Posterior cingulate gyrus (tissue), 11 donors: ENCODE measurements at regions not wholly inside any gene's neighbourhood (a gene's known extent, or its start where the extent isn't known, plus 50 kb on each side); places are given as distances from the start of the nearest gene placed in this dataset.

Source experiments
- DNase-seq, 10 donors: peaks; one replicate each; pipeline versions ENCODE4 v3.0.0 to v3.0.0-alpha.2; 2020 to 2021; ENCODE audit warnings: mixed read lengths in 3 of 10
- intact Hi-C: fragments of 100-400 bp; cut with DNase I; formaldehyde crosslinking; loops from one replicate; pipeline ENCODE4 v1.15.1; 2023

DNA sequence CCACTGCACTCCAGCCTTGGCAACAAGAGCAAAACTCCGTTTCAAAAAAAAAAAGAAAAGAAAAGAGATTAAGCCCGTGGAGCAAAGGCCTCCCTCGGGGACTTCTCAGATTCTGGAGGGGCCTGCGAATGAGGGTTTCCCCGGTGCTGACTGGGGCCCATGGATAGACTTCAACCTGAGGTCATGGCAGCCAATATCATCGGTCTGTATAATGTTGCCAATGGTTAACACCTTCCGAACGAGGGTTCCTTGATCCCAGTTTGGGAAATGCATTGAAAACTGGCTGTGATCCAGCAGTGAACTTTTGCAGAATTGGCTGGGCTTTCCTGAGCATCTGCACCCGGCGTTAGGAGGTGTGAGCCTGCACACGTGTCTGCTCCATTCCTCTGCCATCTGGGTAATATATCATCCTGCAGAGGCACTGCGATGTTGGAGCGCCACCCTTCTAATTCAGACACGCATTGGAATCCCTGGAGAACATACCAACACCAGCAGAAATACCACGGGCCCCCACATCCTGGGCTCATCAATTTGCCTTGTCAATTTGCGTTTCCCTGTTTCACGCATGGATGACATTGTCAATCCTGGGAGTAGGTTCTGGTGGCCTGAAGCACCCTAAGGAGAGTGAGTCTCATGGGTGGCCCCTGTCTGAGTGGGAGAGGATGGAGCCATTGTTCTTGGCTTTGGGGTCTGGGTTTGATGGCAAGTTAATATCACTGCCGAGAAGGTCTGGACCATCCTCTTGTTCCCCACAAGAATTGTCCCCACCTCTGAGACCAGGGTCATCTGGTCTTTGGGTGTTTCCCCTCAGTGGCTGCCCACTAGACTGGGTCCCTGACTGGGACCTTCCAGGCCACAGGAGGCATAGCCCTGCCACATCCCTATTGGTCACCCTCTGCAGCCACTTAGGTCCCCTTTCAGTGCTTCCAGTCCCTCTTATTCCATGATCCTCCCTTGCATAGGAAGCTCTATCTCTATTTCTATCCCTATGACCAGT is 441.0 kb downstream of the PTPRU start:
- peak in 1 of 10 donors; percentile 49 for DNase-seq
- intact Hi-C loops, result no loop called here

DNA sequence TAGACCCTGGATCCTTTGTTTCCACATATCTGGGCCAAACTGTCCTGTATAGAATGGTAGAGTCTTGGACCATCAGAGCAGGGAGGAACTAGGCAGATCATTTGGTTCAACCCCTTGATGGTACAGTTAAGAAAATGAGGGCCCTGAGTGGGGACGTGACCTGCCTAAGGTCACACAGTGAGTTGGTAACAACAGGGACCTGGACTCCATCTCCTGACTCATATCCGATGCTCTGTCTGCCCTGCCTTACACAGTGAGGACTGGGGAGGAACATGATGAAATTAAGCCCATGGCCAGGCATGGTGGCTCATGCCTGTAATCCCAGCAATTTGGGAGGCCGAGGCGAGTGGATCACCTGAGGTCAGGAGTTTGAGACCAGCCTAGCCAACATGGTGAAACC is 440.2 kb downstream of the PTPRU start:
- no peak for DNase-seq
- intact Hi-C loops, result no loop called here

DNA sequence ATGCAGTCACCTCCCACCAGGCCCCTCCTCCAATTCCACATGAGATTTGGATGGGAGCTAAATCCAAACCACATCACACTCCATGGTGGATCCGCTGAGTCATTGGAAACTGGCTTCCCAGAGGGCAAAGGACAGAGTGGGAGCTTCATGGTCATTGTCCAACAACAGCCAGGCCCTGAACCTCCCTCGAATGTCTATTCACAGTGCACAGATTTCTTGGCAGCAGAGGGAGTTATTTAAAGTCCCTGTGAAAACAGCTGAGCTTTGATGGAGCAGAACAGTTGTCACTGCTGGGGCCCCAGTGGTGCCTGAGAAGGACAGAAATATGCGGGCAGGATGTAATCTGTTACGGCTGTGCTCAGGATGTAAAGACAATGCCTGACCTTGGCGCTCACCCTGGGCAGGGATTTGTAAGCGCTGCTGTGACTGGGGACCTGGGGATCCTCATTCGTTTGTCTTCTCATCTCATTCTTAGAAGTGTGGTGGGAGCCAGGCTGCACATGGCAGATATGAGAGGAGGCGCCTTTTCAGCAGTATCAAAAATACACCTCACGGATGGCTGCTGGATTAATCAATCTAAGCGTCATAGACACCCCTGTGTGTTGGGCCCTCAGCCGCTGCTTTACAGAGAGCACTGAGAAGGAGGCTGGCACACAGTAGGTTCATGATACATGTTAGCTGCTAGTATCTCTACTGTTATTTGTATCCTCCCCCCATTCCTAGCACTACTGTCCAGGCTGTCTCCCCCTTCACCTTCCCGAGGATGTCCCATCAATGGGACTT is 439.4 kb downstream of the PTPRU start:
- intact Hi-C loops, result no loop called here
- peak in 2 of 10 donors; percentile 54 to 56 for DNase-seq

DNA sequence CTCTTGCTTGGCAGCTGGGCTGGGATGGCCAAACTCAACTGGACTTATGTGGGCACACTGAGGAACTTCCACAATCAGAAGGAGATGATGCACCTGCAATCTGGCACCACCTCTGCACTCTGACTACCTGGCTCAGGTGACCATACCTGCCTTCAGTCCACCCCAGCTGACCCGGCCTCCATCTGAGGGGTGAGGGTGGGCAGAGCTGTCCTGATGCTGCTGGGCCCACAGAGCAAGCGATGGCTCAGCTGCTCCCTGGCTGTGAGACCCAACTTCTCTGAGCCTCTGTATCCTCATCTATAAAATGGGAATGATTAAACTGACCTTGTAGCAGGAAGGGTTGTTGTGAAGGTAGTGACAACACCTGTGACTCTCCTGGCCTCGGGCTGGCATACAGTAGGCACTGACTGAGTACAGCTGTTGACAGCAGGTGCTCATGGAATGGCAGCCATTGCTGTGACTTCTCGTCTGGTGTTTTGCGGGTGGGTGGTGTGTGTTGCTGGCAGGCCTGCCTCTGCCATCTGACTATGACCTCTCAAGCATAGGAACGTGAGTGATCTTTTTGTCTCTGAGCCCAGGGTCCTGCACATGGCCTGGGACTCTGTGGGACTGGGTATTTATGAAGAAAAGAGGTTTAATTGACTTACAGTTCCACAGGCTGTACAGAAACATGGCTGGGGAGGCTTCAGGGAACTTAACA is 438.5 kb downstream of the PTPRU start:
- intact Hi-C loops, result no loop called here
- DNase-seq, result peak in 1 of 10 donors; percentile 61

DNA sequence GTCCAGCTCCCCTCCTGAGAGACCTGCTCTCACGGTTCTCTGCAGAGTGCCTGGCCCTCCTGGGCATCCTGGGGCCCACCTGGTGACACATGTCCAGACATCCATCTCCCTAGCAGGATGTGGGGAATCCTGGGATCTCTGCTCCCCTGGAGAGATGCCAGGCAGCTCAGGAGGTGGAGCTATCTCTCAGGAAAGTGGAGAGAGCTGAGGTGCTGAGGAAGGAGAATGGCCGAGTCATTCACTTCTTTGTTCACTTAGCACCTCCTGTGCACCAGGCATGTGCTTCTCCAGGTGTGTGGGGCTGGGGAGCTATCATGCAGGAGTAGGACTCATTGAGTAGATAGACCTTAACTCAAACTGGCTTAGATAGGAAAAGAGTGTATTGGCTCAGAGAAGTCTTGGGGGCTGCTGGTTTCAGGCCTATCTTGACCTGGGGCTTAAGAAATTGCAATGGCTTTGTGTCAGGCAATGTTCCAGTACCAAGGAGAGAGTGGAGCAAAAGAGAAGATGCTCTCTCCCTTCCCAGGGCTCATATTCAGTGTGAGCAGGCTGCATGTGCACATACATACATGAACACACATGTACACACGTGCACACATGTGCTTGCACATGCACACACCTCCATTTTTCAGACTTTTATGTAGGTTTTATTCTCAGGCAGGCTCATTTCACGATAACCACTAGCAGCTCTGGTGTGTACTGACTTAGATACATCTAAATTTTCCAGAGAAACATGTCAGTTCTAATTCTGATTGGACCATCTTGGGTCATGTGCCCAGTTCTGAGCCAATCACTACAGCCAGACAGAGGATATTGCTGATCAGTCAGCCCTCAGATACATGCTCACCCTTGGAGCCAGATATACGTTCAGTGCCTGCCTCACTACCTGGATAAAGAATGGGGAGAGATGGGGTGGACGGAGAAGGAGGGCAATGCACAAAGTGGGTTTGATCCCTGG is 437.6 kb downstream of the PTPRU start:
- peak in 1 of 10 donors; percentile 42 for DNase-seq
- intact Hi-C loops, result no loop called here

DNA sequence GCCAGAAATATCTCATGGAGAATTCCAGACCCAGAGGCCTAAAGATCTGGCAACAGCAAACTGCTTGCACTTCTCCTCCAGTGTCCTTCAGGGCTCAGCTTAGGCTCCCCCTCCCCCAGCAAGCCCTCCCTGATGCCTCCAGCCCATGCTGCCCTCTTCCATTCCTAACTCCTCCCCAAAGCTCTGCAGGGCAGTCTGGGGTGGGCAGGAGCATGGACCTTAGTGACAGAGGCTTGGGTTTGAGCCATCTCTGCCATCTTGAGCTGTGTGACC is 436.8 kb downstream of the PTPRU start:
- intact Hi-C loops, result no loop called here
- DNase-seq, result peak in 1 of 10 donors; percentile 43

DNA sequence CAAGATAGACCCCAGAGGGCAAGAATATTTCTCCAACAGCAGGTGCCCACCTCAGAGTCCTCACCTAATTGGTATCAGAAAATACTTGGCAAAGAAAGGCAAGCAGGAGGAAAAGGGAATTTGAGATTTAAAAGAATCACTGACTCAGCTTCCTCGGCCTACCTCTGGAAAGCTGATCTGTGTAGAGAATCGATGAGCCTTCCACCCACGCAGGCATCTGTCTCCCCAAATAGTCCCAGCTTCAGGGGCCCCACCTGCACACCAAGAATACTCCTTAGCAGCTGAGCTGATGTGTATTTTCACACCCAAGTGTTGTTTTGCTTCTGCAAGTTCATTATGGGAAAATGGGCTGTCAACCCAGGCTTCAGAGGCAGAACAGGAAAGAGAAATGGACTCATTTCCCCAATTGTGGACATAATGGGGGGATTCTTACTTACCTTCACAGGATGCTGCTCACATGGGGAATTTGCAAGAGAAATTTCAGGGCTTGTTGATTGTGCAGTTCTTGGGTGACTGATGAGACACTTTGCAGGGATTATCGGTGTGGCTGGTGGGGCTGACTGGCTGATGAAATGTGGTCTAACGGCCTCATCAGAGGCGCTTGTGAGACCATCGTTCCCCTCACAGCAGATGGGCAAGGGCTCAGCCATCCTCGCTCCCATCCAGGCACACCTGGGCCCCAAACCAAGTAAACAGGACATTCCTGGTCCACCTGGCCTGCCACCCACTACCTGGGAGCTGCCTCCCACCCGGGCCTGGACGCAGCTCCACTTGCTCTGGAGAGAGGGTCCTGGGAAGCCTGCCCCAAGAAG is 436.3 kb downstream of the PTPRU start:
- intact Hi-C loops, result no loop called here
- DNase-seq, result peak in 1 of 10 donors; percentile 37

DNA sequence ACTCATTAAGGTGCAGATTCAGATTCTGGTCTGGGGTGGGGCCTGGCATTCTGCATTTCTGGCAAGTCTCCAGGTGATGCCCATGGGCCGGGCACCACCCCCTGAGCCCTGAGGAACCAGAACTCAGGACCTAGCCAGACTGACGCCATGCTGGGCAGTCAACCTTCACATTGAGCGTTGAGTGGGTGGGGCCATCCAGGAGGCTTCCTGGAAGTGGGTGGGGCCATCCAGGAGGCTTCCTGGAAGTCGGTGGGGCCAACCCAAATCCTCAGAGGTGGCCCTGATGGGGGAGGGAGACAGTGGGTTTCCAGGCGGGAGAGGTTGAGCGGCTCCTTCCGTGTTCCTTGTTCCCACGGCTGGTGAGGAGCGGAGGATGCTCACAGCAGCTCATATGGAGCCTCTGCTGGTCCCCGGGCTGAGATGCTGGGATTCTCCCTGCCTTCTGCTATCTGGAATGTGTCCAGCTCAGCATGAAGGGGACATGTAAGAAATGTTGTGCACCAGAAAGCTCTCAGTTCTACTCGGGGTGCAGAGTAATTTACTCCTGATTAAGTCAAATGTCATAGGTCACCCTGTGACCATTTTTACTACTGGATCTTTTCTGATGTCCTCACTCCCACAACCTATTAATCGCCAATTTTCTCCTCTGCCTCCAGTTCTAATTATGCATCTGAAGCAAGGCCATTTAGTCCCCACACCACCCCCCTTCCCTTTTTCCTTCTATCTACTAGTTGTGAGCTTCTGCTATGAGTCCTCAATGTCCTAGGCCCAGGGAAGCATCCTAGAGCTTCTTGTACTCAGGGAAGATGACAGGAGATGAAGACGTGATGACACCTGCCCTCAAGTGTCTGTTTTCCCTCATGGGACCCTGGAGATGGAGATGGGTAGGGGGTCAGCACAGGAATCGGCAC is 435.4 kb downstream of the PTPRU start:
- peak in 1 of 10 donors; percentile 43 for DNase-seq
- intact Hi-C loops, result no loop called here

DNA sequence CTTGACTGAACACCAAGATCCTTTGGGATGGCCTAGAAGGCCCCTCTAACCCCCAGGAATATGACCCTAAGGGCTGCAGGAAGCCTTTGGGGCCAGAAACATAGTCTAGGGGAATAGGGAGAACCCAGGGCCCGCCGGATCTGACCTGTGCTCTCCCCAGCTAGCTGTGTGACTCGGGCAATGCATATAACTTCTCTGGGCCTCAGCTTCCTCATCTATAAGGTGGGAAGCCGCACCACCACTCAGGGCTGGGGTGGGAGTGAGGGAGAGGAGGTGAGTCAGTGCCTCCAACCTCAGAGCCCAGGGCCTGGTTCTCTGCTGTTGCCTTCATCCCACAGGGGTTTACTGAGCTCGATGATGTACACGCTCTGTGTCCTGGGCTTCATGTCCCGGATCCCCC is 434.4 kb downstream of the PTPRU start:
- intact Hi-C loops, result no loop called here
- DNase-seq, result peak in 1 of 10 donors; percentile 34

DNA sequence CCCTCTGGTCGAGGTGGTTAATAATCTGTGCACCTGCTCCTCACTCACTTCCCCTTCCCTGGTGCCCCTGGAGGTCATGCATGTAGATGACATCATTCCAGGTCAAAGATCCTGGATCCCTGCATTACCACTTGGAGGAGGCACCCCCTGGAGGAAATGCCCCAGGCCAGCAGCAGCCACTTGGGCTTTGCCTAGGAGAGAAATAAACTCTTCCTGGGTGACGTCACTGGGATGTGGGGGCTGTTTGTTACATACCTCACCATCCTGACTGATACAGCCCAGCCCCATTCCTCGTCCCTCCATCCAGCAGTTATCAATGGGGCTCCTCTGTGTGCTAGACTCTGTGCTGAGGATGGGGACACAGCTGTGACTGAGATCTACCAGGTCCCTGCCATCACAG is 433.6 kb downstream of the PTPRU start:
- intact Hi-C loops, result no loop called here
- peak in 1 of 10 donors; percentile 45 for DNase-seq

DNA sequence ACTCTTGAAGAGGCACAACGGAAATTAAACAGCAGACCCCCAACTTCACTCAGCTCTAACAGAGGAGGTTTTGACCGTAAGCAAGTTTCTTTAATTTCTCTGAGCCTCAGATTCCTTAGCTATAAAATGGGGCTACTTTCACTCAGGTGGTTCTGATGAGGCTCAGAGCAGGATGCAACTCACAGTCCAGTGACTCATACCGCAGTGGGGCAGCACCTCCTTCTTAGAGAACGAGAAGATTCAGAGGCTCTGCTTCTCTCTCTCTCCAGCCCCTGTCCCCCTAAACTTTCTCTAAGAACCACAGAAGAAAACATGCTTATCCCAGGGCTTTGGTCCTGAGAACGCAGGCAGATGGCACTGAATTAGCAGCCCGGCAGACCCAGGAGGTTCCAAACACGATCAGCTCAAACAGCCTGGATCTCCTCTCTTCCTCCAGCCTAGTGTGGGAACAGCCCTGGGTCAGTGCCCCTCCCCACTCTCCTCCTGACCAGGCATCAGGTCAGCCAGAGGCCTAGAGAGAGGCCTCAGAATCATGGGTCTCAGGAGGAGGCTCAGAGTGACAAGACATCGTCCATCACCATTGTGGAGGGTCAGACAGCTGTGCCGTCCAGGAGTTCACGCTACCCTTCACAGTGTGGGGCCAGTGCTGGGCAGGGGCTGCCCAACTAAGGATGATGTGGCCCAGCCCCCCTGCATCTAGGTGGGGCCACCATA is 433.0 kb downstream of the PTPRU start:
- intact Hi-C loops, result no loop called here
- DNase-seq, result no peak

DNA sequence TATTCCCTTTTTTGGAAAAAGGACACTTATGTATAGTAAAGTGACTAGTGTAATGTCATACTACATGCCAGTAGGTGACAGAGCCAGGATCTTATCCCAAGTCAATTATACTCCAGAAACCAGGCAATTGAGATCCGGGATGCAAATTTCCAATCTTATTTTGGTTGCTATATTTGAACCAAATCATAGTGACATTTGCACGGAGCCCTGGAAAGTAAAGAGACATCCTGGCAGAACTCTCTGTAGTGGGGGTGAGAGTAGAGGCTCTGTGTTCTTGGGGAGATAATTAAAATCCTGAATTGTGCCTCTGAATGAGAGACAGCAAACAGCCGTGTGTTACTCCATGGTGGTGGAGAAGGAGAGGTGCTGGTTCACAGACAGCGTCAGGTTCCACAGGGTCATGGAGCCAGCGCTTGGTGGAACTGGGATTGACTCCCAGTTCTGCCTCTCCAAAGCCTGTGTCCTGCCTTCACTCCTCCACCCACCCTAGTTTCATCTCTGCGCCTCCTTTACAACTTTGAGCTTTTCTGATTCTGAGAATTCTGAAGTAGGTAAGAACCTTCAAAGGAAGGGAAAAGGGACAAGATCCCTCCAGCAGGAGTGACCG is 432.3 kb downstream of the PTPRU start:
- no peak for DNase-seq
- intact Hi-C loops, result no loop called here

DNA sequence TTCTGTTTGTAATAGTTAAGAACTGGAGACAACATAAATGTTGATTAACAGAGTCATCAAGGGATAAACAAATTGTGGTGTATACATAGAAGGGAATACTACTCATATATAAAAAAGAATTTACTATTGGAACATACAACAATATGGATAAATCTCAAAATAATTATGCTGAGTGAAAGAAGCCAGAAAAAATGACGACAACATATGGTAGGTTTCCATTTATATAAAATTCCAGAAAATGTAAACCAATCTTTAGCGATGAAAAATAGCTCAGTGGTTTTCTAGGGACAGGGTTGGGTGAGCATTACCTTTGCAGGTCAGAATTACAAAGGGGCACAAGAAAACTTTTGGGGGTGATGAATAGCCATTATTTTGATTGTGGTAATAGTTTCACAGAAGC is 431.6 kb downstream of the PTPRU start:
- intact Hi-C loops, result no loop called here
- DNase-seq, result no peak

DNA sequence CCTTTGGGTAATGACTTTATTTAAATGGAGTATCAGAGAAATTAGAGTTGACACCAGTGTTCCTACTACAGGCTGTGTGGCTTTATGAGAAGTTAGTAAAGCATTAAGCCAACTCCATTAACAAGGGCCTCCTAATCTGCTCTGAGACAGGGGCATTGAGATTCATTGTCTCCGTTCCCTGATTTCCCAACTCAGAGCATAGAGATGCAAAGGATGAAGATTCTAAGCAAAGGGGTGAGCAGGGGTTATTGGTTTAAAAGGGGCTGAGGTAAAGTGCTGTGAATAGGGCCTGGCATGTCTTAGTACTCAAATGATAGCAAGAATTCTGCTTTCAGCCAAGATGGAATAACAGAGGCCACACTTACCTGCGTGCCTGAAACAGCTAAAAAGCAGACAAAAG is 428.4 kb downstream of the PTPRU start:
- no peak for DNase-seq
- intact Hi-C loops, result no loop called here

DNA sequence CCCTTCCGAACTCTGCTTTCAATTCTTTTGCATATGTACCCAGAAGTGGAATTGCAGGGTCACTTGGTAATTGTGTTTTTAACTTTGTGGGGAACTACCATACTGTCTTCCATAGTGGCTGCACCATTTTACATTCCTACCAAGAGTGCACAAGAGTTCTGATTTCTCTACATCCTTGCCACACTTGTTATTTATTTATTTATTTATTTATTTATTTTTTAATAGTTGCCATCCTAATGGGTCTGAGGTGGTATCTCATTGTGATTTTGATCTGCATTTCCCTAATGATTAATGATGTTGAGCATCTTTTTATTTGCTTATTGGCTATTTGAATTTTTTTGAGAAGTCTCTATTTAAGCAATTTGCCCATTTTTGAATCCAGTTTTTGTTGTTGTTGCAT is 422.4 kb downstream of the PTPRU start:
- DNase-seq, result no peak
- intact Hi-C loops, result no loop called here

DNA sequence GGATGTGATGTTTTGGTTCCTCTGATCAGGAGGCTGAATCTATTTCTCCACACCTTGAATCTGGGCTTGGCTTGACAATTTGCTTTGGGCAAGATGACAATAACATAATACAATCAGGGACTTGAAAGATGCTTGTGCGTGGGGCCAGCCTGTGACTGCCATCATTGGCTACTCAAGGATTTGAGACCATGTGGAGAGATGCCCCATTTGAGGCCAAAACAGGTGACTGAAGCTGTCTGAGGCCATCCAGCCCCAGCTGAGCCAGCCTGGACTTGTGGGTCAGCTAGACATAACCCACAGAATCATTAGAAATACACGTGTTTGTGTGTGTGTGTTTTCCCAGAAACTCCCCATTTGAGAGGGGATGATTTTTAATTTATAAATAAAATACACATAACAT is 421.5 kb downstream of the PTPRU start:
- intact Hi-C loops, result no loop called here
- DNase-seq, result peak in 1 of 10 donors; percentile 70
